LNCaP clone FGC (cell line): ENCODE measurements at regions not wholly inside any gene's neighbourhood (a gene's known extent, or its start where the extent isn't known, plus 50 kb on each side); places are given as distances from the start of the nearest gene placed in this dataset.
A peak's percentile ranks its signal among the peaks of the same experiment; 100 is the strongest.

Experiments used
- DNase-seq: peaks from one replicate; pipeline ENCODE4 v3.0.0-alpha.2; 2011; ENCODE audit warnings: low read depth
- H3K4me3 ChIP-seq: 2 replicates; pipeline ENCODE4 v1.5.1; 2011; ENCODE audit warnings: mild to moderate bottlenecking, low read depth, low read length, control low read depth
- TF ChIP-seq, protein P1 (sequence below): IDR thresholded peaks from 2 replicates; pipeline ENCODE4 v1.5.1; 2012; ENCODE audit warnings: mild to moderate bottlenecking; ENCODE audit not compliant: control insufficient read depth, insufficient read depth; ENCODE audit errors: extremely low read depth

DNA sequence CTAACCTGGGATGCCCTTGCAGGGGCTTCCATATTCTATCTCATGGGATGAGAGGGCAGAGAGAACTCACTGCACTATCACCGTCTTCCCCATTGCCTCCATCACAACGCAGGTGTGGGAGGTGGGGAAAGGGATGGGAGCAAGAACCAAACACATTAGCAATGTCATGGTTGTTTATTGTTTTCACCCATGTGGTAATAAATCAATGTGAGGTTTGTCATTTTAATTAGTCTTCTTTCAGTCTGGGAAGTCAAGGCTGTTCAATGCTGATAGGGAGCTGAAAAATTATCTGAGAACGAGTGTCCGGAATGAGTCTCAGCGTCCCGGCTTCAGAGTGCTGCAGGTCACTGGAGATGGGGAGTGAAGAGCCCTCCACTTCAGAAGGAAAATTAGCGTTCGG is 268.5 kb downstream of the DUSP10 start:
- H3K4me3 ChIP-seq: no peak overlapping the region
- TF ChIP-seq, protein P1, sequence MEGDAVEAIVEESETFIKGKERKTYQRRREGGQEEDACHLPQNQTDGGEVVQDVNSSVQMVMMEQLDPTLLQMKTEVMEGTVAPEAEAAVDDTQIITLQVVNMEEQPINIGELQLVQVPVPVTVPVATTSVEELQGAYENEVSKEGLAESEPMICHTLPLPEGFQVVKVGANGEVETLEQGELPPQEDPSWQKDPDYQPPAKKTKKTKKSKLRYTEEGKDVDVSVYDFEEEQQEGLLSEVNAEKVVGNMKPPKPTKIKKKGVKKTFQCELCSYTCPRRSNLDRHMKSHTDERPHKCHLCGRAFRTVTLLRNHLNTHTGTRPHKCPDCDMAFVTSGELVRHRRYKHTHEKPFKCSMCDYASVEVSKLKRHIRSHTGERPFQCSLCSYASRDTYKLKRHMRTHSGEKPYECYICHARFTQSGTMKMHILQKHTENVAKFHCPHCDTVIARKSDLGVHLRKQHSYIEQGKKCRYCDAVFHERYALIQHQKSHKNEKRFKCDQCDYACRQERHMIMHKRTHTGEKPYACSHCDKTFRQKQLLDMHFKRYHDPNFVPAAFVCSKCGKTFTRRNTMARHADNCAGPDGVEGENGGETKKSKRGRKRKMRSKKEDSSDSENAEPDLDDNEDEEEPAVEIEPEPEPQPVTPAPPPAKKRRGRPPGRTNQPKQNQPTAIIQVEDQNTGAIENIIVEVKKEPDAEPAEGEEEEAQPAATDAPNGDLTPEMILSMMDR: no peak
- no peak for DNase-seq

DNA sequence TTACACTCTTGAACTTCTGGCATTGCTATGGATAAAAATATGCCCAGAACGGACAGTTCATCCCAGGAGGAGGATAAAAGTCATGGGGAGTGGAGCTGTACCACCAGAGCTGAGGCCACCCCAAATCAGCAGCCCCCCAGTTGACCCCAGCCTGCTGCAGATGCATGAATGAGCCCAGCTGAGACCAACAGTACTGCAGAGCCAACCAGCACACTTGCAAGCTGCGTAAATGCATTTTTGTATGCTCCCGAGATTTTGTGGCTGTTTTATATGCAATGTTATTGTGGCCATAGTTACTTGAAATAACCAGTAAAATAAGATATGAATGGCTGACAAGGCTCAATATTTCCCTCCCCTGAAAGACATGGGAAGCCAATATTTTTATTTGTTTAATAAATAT is 264.6 kb downstream of the DUSP10 start:
- DNase-seq: no peak
- H3K4me3 ChIP-seq: no peak overlapping the region
- TF ChIP-seq, protein P1: no peak

DNA sequence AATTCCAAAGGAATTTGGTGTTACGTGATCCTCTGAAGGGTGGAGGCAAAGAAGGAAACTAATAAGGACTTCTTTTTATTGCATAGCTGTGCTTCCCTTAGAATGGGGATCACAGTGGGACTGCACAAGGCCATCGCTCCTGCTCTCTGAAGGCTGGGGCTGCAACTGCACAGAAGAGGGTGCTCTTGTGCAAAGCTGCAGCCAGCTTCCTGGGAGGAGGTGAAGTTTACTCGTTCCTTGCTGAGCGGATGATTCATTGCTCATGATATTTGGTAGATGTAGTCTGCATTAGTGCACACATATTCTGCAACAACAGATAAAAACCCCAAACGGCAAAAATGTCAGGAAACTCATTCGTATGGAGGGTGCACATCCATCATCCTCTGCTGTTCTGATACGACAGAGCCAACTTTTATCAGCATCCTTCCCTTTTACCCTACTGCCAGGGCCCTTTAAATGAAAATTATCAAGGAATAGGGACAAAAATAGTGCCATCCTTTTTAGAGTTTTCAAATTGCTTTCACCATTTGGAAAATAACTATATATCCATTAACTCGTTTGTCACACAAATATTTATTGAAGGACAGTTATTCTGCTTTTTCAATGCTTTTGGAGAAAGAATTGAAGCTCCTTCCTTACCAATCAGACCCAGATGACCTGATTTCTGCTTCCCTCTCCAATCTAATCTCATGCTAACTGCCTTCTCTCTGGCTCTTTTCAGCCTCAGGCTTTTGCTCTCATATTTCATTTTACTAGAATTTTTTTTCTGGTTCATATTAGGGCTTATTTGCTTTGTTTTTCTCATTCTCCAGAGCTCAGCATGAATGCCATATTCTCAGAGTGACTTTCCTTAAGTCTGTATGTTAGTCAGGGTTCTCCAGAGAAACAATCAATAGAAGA is 263.6 kb downstream of the DUSP10 start:
- H3K4me3 ChIP-seq: no peak overlapping the region
- TF ChIP-seq, protein P1: peak; percentile 96
- peak; percentile 38 for DNase-seq

DNA sequence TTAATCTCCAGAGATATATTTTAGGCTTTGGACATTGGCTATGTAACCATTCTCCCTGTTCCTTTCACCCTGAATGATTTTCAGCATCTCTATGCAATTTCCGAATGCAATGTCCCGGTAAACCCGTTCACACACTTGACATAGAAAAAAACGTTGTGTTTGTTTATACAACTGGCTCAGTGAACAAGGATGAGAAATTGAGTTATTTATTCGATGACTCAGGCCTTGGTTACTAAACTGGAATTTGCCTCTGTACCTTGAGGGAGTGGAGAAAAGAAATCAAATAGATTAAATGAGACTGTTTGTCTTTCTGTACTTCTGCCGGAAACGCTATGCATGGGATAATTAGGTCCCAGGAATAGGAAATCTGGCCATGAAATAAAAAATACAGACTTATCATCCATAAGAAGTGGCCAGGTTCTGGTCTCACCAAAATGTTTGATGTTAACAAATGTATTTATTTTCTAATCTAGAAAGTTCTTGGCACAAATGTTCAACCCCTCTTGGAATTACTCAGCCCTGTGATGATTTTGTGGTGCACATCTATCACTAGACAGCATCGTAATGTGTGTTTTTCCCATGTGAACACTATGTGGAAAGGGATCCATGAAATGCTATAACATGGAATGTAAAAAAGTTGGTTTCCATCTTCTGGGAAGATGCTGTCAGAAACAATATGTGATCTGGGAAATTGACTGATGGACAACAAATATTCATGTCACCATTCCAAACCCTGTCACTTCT is 253.9 kb downstream of the DUSP10 start:
- DNase-seq: no peak
- TF ChIP-seq, protein P1: no peak
- H3K4me3 ChIP-seq: no peak overlapping the region

DNA sequence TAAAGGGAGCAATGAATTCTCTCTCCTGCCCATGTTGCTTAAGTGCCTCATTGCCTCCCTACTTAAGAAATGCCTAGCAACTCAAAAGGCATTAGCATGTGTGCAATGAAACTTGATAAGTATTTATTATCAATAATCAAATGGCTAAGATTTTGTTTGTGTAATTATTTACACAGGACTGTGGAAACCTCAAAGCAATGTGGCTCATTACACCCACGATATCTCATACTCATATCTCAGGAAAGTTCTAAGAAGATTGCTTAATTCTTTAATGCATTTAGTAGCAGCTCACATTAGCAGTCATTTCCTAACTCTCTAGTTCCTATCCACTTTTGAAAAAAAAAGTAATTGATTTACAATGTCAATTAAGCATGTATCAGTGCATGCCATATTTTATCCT is 253.3 kb downstream of the DUSP10 start:
- TF ChIP-seq, protein P1: no peak
- DNase-seq: no peak
- no peak overlapping the region for H3K4me3 ChIP-seq

DNA sequence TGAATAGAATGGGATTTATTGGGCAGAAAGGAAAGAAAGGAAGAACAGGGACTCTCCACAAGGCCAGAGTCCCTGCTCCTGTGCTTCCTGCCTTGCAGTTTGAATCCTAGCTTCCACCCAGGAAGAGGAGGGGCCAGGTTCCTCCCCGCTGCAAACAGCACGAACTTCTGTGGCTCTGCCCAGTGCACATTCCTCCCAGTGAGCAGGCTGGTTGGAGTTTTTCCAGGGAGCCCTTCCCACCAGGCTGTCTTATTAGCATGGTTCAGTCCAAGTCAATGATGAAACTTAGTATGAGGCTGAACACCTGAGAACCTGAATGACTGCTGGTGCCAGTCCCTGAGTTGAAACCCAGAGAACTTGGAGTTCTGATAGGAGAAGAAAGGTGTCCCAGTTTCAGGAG is 247.2 kb downstream of the DUSP10 start:
- TF ChIP-seq, protein P1: no peak
- no peak for DNase-seq
- no peak overlapping the region for H3K4me3 ChIP-seq
